K562 (cell line): ENCODE measurements at regions not wholly inside any gene's neighbourhood (a gene's known extent, or its start where the extent isn't known, plus 50 kb on each side); places are given as distances from the start of the nearest gene placed in this dataset.
A peak's percentile ranks its signal among the peaks of the same experiment; 100 is the strongest.

Experiments
- ATAC-seq: fragments of 200-7000 bp; cut with Tn5 transposase; 3 replicates; pipeline ENCODE4 v1.9.1; 2020; ENCODE audit warnings: moderate library complexity
- BruUV-seq: library from RNA; stranded (reverse); fragments of 400-500 nt; replicated peaks from 2 replicates; lab custom pipeline; 2021; lab: Mats Ljungman, UMichigan
- CTCF ChIA-PET: fragments of 300-600 bp; formaldehyde crosslinking; extraction: SDS; loops from one replicate; lab custom pipeline; 2021; ENCODE audit warnings: low intra/inter-chr PET ratio; lab: Yijun Ruan, JAX
- POLR2A ChIA-PET: fragments of 300-600, 350-650 bp; sonication (Branson Sonifier 250); formaldehyde crosslinking; extraction: SDS; loops from one replicate; lab custom pipeline; 2021; ENCODE audit warnings: antibody characterized with exemption, inconsistent platforms; lab: Yijun Ruan, JAX
- DNase-seq, 4 experiments: peaks; one replicate each; pipeline versions ENCODE4 v3.0.0 to v3.0.0-alpha.2; 2011 to 2018; ENCODE audit warnings: low spot score in 3 of 4, mixed read lengths in 3 of 4; ENCODE audit errors: extremely low read depth in 1 of 4
- FAIRE-seq: peaks from 2 replicates; lab custom pipeline; 2011; peaks lifted over from hg19 to GRCh38; lab: Jason Lieb, UNC
- H2AFZ ChIP-seq: 2 replicates; pipeline ENCODE4 v1.6.0; 2011; ENCODE audit warnings: low read depth, low read length, control low read depth, inconsistent platforms
- H3K27ac ChIP-seq: fragments of 200-600 bp; 3 replicates; pipeline ENCODE4 v1.8.0; 2011; ENCODE audit warnings: low read depth, mild to moderate bottlenecking, control low read depth, inconsistent platforms, low read length, moderate library complexity, mixed read lengths; ENCODE audit errors: extremely low read depth
- H3K27me3 ChIP-seq, 2 experiments: fragments of 300-600 bp in 1 of 2; 2 replicates in 1 of 2; 3 replicates in 1 of 2; pipeline versions ENCODE4 v1.6.0 to v1.8.0; 2011; ENCODE audit warnings: inconsistent platforms in 2 of 2, low read length in 2 of 2, mild to moderate bottlenecking in 1 of 2, mixed read lengths in 1 of 2, moderate library complexity in 1 of 2; ENCODE audit not compliant: control insufficient read depth in 2 of 2, insufficient read depth in 2 of 2
- H3K36me3 ChIP-seq: fragments of 300-600 bp; 3 replicates; pipeline ENCODE4 v1.8.0; 2011; ENCODE audit warnings: mild to moderate bottlenecking, low read length, inconsistent platforms; ENCODE audit not compliant: control insufficient read depth, insufficient read depth
- H3K4me1 ChIP-seq, 2 experiments: fragments of 200-600 bp in 1 of 2; replicated peaks in 1 of 2; 2 replicates in 1 of 2; 3 replicates in 1 of 2; pipeline versions ENCODE4 v1.5.1 to v1.8.0; 2011; ENCODE audit warnings: inconsistent platforms in 2 of 2, low read length in 2 of 2, mild to moderate bottlenecking in 1 of 2, mixed read lengths in 1 of 2, moderate library complexity in 1 of 2; ENCODE audit not compliant: control insufficient read depth in 2 of 2, insufficient read depth in 2 of 2
- H3K4me2 ChIP-seq: 2 replicates; pipeline ENCODE4 v1.6.1; 2011; ENCODE audit warnings: low read length, control low read depth, inconsistent platforms, mixed read lengths; ENCODE audit not compliant: insufficient read depth
- H3K4me3 ChIP-seq: fragments of 200-600 bp; sonication (generic), shearing (Covaris generic); 2 replicates; pipeline ENCODE4 v1.5.1; 2016; ENCODE audit warnings: control low read depth, inconsistent platforms
- H3K79me2 ChIP-seq: fragments of 200-600 bp; 3 replicates; pipeline ENCODE4 v1.8.0; 2011; ENCODE audit warnings: low read length, inconsistent platforms; ENCODE audit not compliant: control insufficient read depth, insufficient read depth
- H3K9ac ChIP-seq, 2 experiments: 2 replicates each; pipeline versions ENCODE4 v1.6.0 to v1.6.1; 2011; ENCODE audit warnings: low read depth in 2 of 2, low read length in 2 of 2, control low read depth in 1 of 2, inconsistent platforms in 1 of 2, mild to moderate bottlenecking in 1 of 2, mixed read lengths in 1 of 2; ENCODE audit not compliant: insufficient read depth in 1 of 2
- H3K9me1 ChIP-seq: one replicate; pipeline ENCODE4 v1.6.0; 2011; ENCODE audit warnings: inconsistent platforms, mild to moderate bottlenecking, low read length, moderate library complexity; ENCODE audit not compliant: control insufficient read depth, insufficient read depth
- H3K9me3 ChIP-seq: replicated peaks from 2 replicates; pipeline ENCODE4 v1.5.1; 2011; ENCODE audit warnings: low read depth, low read length, inconsistent platforms; ENCODE audit not compliant: control insufficient read depth, insufficient read depth
- H4K20me1 ChIP-seq: replicated peaks from 2 replicates; pipeline ENCODE4 v1.6.1; 2011; ENCODE audit warnings: low read length, inconsistent platforms, mixed read lengths; ENCODE audit not compliant: control insufficient read depth, insufficient read depth
- ARHGAP35 ChIP-seq: fragments of 450-650 bp; IDR thresholded peaks from 2 replicates; pipeline ENCODE4 v1.6.1; 2018; ENCODE audit not compliant: partially characterized antibody
- ASH1L ChIP-seq: fragments of 450-650 bp; IDR thresholded peaks from 2 replicates; pipeline ENCODE4 v1.6.1; 2018; ENCODE audit warnings: borderline replicate concordance, mild to moderate bottlenecking, low read depth; ENCODE audit not compliant: partially characterized antibody
- CBX5 ChIP-seq: IDR thresholded peaks from 2 replicates; pipeline ENCODE4 v1.6.1; 2014; ENCODE audit warnings: low read depth, borderline replicate concordance
- FOS ChIP-seq: IDR thresholded peaks from 3 replicates; pipeline ENCODE4 v1.6.1; 2011; ENCODE audit not compliant: insufficient read length; ENCODE audit errors: extremely low read depth
- FOXJ3 ChIP-seq: sonication (generic); formaldehyde crosslinking; IDR thresholded peaks from 2 replicates; pipeline ENCODE4 v1.4.0; 2020; ENCODE audit warnings: mild to moderate bottlenecking, missing genetic modification reagents
- HCFC1 ChIP-seq: IDR thresholded peaks from 2 replicates; pipeline ENCODE4 v1.6.1; 2012; ENCODE audit warnings: low read depth, low read length, improper control_type of control experiment
- HES1 ChIP-seq: fragments of 450-650 bp; IDR thresholded peaks from 2 replicates; pipeline ENCODE4 v1.6.1; 2016; ENCODE audit warnings: low read depth, mild to moderate bottlenecking, moderate library complexity
- ILF3 ChIP-seq: fragments of 450-650 bp; IDR thresholded peaks from 2 replicates; pipeline ENCODE4 v1.6.1; 2018; ENCODE audit warnings: antibody characterized with exemption, mild to moderate bottlenecking, moderate library complexity, borderline replicate concordance
- IRF9 ChIP-seq: fragments of 450-650 bp; IDR thresholded peaks from 2 replicates; pipeline ENCODE4 v1.6.1; 2016; ENCODE audit warnings: missing biosample characterization, missing genetic modification characterization
- NR4A1 ChIP-seq, 2 experiments: fragments of 250-450 bp in 1 of 2; fragments of 450-650 bp in 1 of 2; sonication (Bioruptor Pico) in 1 of 2; IDR thresholded peaks; 2 replicates each; pipeline versions ENCODE4 v1.4.0 to v1.6.1; 2016 to 2020; ENCODE audit warnings: mild to moderate bottlenecking in 2 of 2, missing compliant biosample characterization in 1 of 2, missing genetic modification characterization in 1 of 2, moderate library complexity in 1 of 2
- PHF8 ChIP-seq: fragments of 200-600 bp; sonication (generic); IDR thresholded peaks from 2 replicates; pipeline ENCODE4 v1.6.1; 2012; ENCODE audit warnings: mixed run types, mild to moderate bottlenecking, inconsistent platforms, low read length, moderate library complexity, borderline replicate concordance
- POLR2B ChIP-seq: fragments of 450-650 bp; IDR thresholded peaks from 2 replicates; pipeline ENCODE4 v1.6.1; 2018; ENCODE audit warnings: low read depth; ENCODE audit not compliant: partially characterized antibody
- RBM34 ChIP-seq: fragments of 200-400 bp; formaldehyde crosslinking; IDR thresholded peaks from 2 replicates; pipeline ENCODE4 v1.6.1; 2018; ENCODE audit warnings: low read length, borderline replicate concordance; ENCODE audit not compliant: insufficient read depth
- RNF219 ChIP-seq: fragments of 250-450 bp; sonication (Bioruptor Pico); IDR thresholded peaks from 2 replicates; pipeline ENCODE4 v1.5.0; 2022; ENCODE audit warnings: mild to moderate bottlenecking
- SRSF7 ChIP-seq: fragments of 200-400 bp; formaldehyde crosslinking; optimal IDR thresholded peaks from 2 replicates; pipeline ENCODE3; 2017; ENCODE audit warnings: mild to moderate bottlenecking, low read depth, low read length
- ZNF224 ChIP-seq: sonication (generic); formaldehyde crosslinking; IDR thresholded peaks from 2 replicates; pipeline ENCODE4 v1.8.0; 2022; ENCODE audit warnings: mild to moderate bottlenecking, missing genetic modification reagents
- ZNF644 ChIP-seq: fragments of 200-800 bp; sonication (Bioruptor generic); IDR thresholded peaks from 2 replicates; pipeline ENCODE4 v1.6.1; 2016; ENCODE audit warnings: low read depth, missing genetic modification characterization, missing compliant biosample characterization
- ZNF707 ChIP-seq: fragments of 250-450 bp; sonication (Bioruptor Pico); conservative IDR thresholded peaks from 2 replicates; pipeline ENCODE4 v1.8.0; 2022; ENCODE audit warnings: inconsistent platforms, mild to moderate bottlenecking, moderate library complexity
- ZNF77 ChIP-seq: fragments of 250-450 bp; sonication (Bioruptor Pico); IDR thresholded peaks from 2 replicates; pipeline ENCODE4 v1.5.0; 2020
- WGBS: fragments of 100-300 bp; shearing (Covaris generic); methylation state at CpG from one replicate; pipeline ENCODE4 v1.1.6; 2016; ENCODE audit warnings: low coverage, mixed read lengths; ENCODE audit not compliant: insufficient coverage; ENCODE audit errors: missing lambda C conversion rate; 5-methylcytosine and 5-hydroxymethylcytosine counted together
- in situ Hi-C: fragments of 300-500 bp; cut with MboI; formaldehyde crosslinking; loops from 4 replicates; pipeline ENCODE4 v1.15.0; 2018; ENCODE audit warnings: inconsistent platforms, mixed read lengths
- intact Hi-C: fragments of 100-400 bp; cut with micrococcal nuclease; formaldehyde crosslinking; loops from 2 replicates; pipeline ENCODE4 v1.14.2; 2022

- Histone ChIP-seq H3K9me3 (no peaks in the 10 kb centered on the region), H3K4me2 (peak overlapping the region; percentile 82), H3K36me3 (peaks cover 40% of the 10 kb centered on the region; the same call in 2 of the 3 replicates), H3K9me1 (no peaks in the 10 kb centered on the region), H2AFZ (peak overlapping the region; percentile 61), H3K4me1 (peaks cover 53 to 80% of the 10 kb centered on the region in 2 experiments), H3K27me3 (no peaks in the 10 kb centered on the region), H3K27ac (peak overlapping the region; percentile 79), H3K4me3 (peak overlapping the region; percentile 36), H4K20me1 (no peaks in the 10 kb centered on the region), H3K79me2 (peaks cover 32% of the 10 kb centered on the region), H3K9ac (peak overlapping the region; percentile 69 to 91)
- TSS peak; percentile 86 for BruUV-seq
- CTCF ChIA-PET, result no interaction called here
- in situ Hi-C loops, result no loop called here
- 9% methylated on average over 37 of the region's 50 CpGs for WGBS
- intact Hi-C loops, result loop anchor here (10.0 kb wide), 1 partner anchor 151 kb away; no protein-coding TSS in a partner anchor
- ATAC-seq (peak; percentile 83), FAIRE-seq (peak; percentile 94), DNase-seq (peak; percentile 92 to 98 (median 98))
- POLR2A ChIA-PET, result interaction anchor here (0.6 to 1.4 kb wide), 19 partner anchors 10 to 1589 kb away, joined by 3 to 8 read pairs (median 4); partner anchors contain the start of gene IER5L
- TF ChIP-seq IRF9 (tag) (no peak), ASH1L (no peak), ARHGAP35 (no peak), RBM34 (no peak), CBX5 (no peak), FOS (peak; percentile 35), FOXJ3 (CRISPR knock-in tag) (no peak), ZNF644 (tag) (no peak), ZNF224 (CRISPR knock-in tag) (no peak), PHF8 (no peak), HCFC1 (no peak), ILF3 (no peak), SRSF7 (no peak), ZNF707 (CRISPR knock-in tag) (no peak), RNF219 (CRISPR knock-in tag) (no peak), HES1 (no peak), NR4A1 (CRISPR knock-in tag; IDR thresholded peaks at IDR 0.05) (no peak), NR4A1 (tag; IDR thresholded peaks at IDR 0.05) (no peak), ZNF77 (CRISPR knock-in tag) (no peak), POLR2B (peak; percentile 23)
Observed at GRCh38 chr9:129495620-129496472, 125.1 kb downstream of the C9orf50 start.
